Colonic mucosa (tissue), 4 donors: ENCODE measurements at regions not wholly inside any gene's neighbourhood (a gene's known extent, or its start where the extent isn't known, plus 50 kb on each side); places are given as distances from the start of the nearest gene placed in this dataset.

Experiments
- DNase-seq: peaks from one replicate; pipeline ENCODE4 v3.0.0-alpha.2; 2020
- H3K27ac ChIP-seq: fragments of 200-600 bp; one replicate; pipeline ENCODE4 v1.8.0; 2021
- H3K27me3 ChIP-seq: fragments of 200-600 bp; one replicate; pipeline ENCODE4 v1.8.0; 2021
- H3K36me3 ChIP-seq: fragments of 200-600 bp; one replicate; pipeline ENCODE4 v1.8.0; 2021
- H3K4me1 ChIP-seq: fragments of 200-600 bp; one replicate; pipeline ENCODE4 v1.8.0; 2021; ENCODE audit warnings: mild to moderate bottlenecking
- H3K4me3 ChIP-seq: fragments of 200-600 bp; one replicate; pipeline ENCODE4 v1.8.0; 2021
- H3K9ac ChIP-seq, 2 donors: one replicate each; pipeline ENCODE4 v1.7.0; 2013; ENCODE audit warnings: control low read depth in 2 of 2, low read depth in 2 of 2, low read length in 2 of 2
- H3K9me3 ChIP-seq: fragments of 200-600 bp; one replicate; pipeline ENCODE4 v1.8.0; 2021
- CTCF ChIP-seq: fragments of 200-600 bp; IDR thresholded peaks from one replicate; pipeline ENCODE4 v1.8.0; 2022; ENCODE audit warnings: antibody characterized with exemption, mild to moderate bottlenecking
- intact Hi-C: fragments of 100-400 bp; cut with DNase I; formaldehyde crosslinking; loops from one replicate; pipeline ENCODE4 v1.14.1; 2022
- donor health status: healthy.
- donor health status: DM: no; HTN: no; CAD: no.
- donor health status: DM: no; HTN: no; CAD: no.

DNA sequence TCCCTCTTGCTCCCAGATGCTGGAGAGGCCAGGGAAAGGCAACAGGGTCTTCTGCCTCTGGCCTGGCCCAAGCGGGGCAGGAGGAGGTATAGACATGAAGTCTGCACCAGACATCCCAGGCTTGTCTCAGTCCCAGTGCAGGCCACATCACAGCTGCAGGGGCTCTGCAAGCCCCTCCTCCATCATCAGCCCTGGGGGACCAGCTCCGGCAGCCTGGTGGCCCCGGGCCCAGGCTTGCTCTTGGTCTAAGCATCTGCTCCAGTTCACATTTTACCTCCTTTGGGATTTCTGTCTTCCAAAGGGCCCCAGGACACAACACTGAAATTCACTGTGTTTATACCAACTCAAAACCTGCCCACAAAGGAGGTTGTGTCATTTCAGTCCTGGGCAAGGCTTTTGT, 359.4 kb downstream of the ZNF536 start:
- no peaks in the 10 kb centered on the region for H3K9me3 ChIP-seq
- no peaks in the 10 kb centered on the region for H3K4me1 ChIP-seq
- no peak overlapping the region for H3K4me3 ChIP-seq
- no peak for TF ChIP-seq CTCF
- H3K27me3 ChIP-seq = no peaks in the 10 kb centered on the region
- no peak overlapping the region for H3K9ac ChIP-seq
- DNase-seq = no peak
- intact Hi-C loops = no loop called here
- no peak overlapping the region for H3K27ac ChIP-seq
- H3K36me3 ChIP-seq = no peaks in the 10 kb centered on the region

GRCh38 chr19:30729451-30729850, 357.3 kb downstream of the ZNF536 start:
- Histone ChIP-seq H3K9me3 (no peaks in the 10 kb centered on the region), H3K27me3 (no peaks in the 10 kb centered on the region), H3K9ac (no peak overlapping the region), H3K4me3 (no peak overlapping the region), H3K4me1 (no peaks in the 10 kb centered on the region), H3K36me3 (no peaks in the 10 kb centered on the region), H3K27ac (no peak overlapping the region)
- no peak for TF ChIP-seq CTCF
- DNase-seq = no peak
- intact Hi-C loops = no loop called here

DNA sequence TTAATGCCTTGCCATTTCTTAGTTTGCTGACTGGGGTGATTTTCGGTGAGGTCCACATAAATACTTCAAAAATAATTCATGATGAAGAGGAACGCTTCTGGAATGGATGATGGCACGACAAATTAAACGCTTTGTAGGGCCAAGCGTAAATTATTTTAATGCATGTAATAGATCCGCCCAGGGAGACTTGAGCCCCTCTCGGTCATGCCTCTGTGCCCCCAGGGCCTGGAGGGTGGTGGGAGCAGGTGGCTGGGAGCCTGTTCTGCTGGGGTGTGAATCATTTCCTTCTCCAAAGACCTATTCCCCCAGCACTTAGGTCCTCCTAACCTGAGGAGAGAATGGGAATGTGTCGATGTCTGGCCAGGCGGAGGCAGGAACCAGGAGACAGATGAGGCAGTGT, 350.6 kb downstream of the ZNF536 start:
- no peak for DNase-seq
- Histone ChIP-seq H3K36me3 (no peaks in the 10 kb centered on the region), H3K27ac (no peak overlapping the region), H3K9me3 (no peaks in the 10 kb centered on the region), H3K4me3 (no peak overlapping the region), H3K9ac (no peak overlapping the region), H3K4me1 (no peaks in the 10 kb centered on the region), H3K27me3 (no peaks in the 10 kb centered on the region)
- intact Hi-C loops = no loop called here
- TF ChIP-seq CTCF = no peak

DNA sequence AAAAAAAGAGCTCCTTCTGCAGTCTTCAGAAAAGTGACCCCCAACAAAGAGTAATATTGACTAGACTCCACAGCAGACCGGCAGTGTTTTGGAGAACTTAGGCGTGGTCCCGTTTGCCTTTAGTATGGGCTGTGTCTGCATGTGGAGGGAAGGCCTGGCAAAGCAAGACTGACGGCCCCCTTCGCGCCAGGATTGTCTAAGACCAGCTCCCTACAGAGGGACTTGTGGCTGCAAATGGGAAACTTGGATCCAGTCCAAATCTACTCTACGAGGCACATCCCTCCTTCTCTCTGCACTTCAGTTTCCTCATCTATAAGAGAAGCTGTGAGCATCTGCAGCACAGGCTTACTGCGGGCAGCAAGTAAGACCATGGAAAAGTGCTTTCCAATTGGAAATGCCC, 350.0 kb downstream of the ZNF536 start:
- no peaks in the 10 kb centered on the region for H3K9me3 ChIP-seq
- no peak for DNase-seq
- H3K36me3 ChIP-seq = no peaks in the 10 kb centered on the region
- TF ChIP-seq CTCF = no peak
- H3K27me3 ChIP-seq = no peaks in the 10 kb centered on the region
- no peaks in the 10 kb centered on the region for H3K4me1 ChIP-seq
- H3K27ac ChIP-seq = no peak overlapping the region
- intact Hi-C loops = no loop called here
- no peak overlapping the region for H3K4me3 ChIP-seq
- H3K9ac ChIP-seq = no peak overlapping the region

GRCh38 chr19:30719999-30720345, 347.8 kb downstream of the ZNF536 start:
- Histone ChIP-seq H3K4me3 (peak overlapping the region; percentile 44), H3K9me3 (no peaks in the 10 kb centered on the region), H3K9ac (peak overlapping the region; percentile 26 to 51), H3K27ac (peak overlapping the region; percentile 50), H3K27me3 (no peaks in the 10 kb centered on the region), H3K4me1 (no peaks in the 10 kb centered on the region), H3K36me3 (no peaks in the 10 kb centered on the region)
- no peak for TF ChIP-seq CTCF
- intact Hi-C loops = no loop called here
- no peak for DNase-seq
